IMR-90 (cell line): ENCODE measurements at regions not wholly inside any gene's neighbourhood (a gene's known extent, or its start where the extent isn't known, plus 50 kb on each side); places are given as distances from the start of the nearest gene placed in this dataset.
A peak's percentile ranks its signal among the peaks of the same experiment; 100 is the strongest.

ENCODE experiments used
- ATAC-seq: fragments of 200-7000 bp; cut with Tn5 transposase; 2 replicates; pipeline ENCODE4 v1.9.1; 2020; ENCODE audit warnings: low read depth, mild to moderate bottlenecking, moderate library complexity
- BruUV-seq: library from RNA; stranded (reverse); fragments of 400-500 nt; replicated peaks from 2 replicates; lab custom pipeline; 2021; lab: Mats Ljungman, UMichigan
- CTCF ChIA-PET: fragments of 300-600 bp; formaldehyde crosslinking; extraction: SDS; loops from one replicate; lab custom pipeline; 2021; ENCODE audit warnings: antibody characterized with exemption; lab: Yijun Ruan, JAX
- POLR2A ChIA-PET: fragments of 300-600 bp; sonication (Branson Sonifier 250); formaldehyde crosslinking; loops from one replicate; lab custom pipeline; 2022; ENCODE audit warnings: antibody characterized with exemption; ENCODE audit not compliant: unreplicated experiment; lab: Charles Lee
- DNase-seq: peaks from one replicate; pipeline ENCODE4 v3.0.0; 2013
- H2AFZ ChIP-seq: replicated peaks from 2 replicates; pipeline ENCODE3; 2013; ENCODE audit warnings: low read length, mild to moderate bottlenecking; ENCODE audit not compliant: poor library complexity
- H2AK5ac ChIP-seq: 2 replicates; pipeline ENCODE4 v1.6.1; 2013; ENCODE audit warnings: low read depth, low read length, inconsistent platforms
- H2AK9ac ChIP-seq: replicated peaks from 2 replicates; pipeline ENCODE3; 2013; ENCODE audit warnings: mild to moderate bottlenecking, low read depth, low read length, moderate library complexity; ENCODE audit not compliant: poor library complexity
- H2BK120ac ChIP-seq: 2 replicates; pipeline ENCODE4 v1.6.1; 2013; ENCODE audit warnings: low read depth, low read length, inconsistent platforms
- H2BK15ac ChIP-seq: 3 replicates; pipeline ENCODE4 v1.6.1; 2013; ENCODE audit warnings: low read depth, low read length, inconsistent platforms
- H2BK20ac ChIP-seq: 2 replicates; pipeline ENCODE4 v1.6.1; 2013; ENCODE audit warnings: low read depth, mild to moderate bottlenecking, inconsistent platforms, low read length, moderate library complexity
- H2BK5ac ChIP-seq: 2 replicates; pipeline ENCODE4 v1.6.1; 2013; ENCODE audit warnings: mild to moderate bottlenecking, low read depth, low read length, inconsistent platforms; ENCODE audit not compliant: poor library complexity, severe bottlenecking
- H3K14ac ChIP-seq: replicated peaks from 2 replicates; pipeline ENCODE4 v1.6.1; 2013; ENCODE audit warnings: low read depth, low read length, inconsistent platforms
- H3K18ac ChIP-seq: 2 replicates; pipeline ENCODE4 v1.6.1; 2013; ENCODE audit warnings: low read depth, low read length, control low read depth
- H3K23ac ChIP-seq: 2 replicates; pipeline ENCODE4 v1.6.1; 2013; ENCODE audit warnings: low read depth, low read length, inconsistent platforms
- H3K27ac ChIP-seq: 2 replicates; pipeline ENCODE4 v1.5.1; 2013; ENCODE audit warnings: mild to moderate bottlenecking, control low read depth, low read length; ENCODE audit not compliant: insufficient read depth
- H3K27me3 ChIP-seq: 2 replicates; pipeline ENCODE4 v1.6.1; 2013; ENCODE audit warnings: low read length; ENCODE audit not compliant: control insufficient read depth, insufficient read depth
- H3K36me3 ChIP-seq: 2 replicates; pipeline ENCODE4 v1.6.1; 2013; ENCODE audit warnings: low read length, mixed read lengths; ENCODE audit not compliant: control insufficient read depth, insufficient read depth
- H3K4ac ChIP-seq: 2 replicates; pipeline ENCODE4 v1.6.1; 2013; ENCODE audit warnings: low read depth, low read length, inconsistent platforms
- H3K4me1 ChIP-seq: 2 replicates; pipeline ENCODE4 v1.6.1; 2013; ENCODE audit warnings: low read length, mixed read lengths; ENCODE audit not compliant: control insufficient read depth, insufficient read depth
- H3K4me2 ChIP-seq: 2 replicates; pipeline ENCODE4 v1.6.1; 2013; ENCODE audit warnings: low read depth, mild to moderate bottlenecking, control low read depth, low read length, moderate library complexity
- H3K4me3 ChIP-seq: 2 replicates; pipeline ENCODE4 v1.5.1; 2013; ENCODE audit warnings: low read depth, mild to moderate bottlenecking, control low read depth, low read length, moderate library complexity; ENCODE audit not compliant: insufficient read depth
- H3K56ac ChIP-seq: 2 replicates; pipeline ENCODE4 v1.6.1; 2013; ENCODE audit warnings: low read length, inconsistent platforms; ENCODE audit not compliant: insufficient read depth; ENCODE audit errors: extremely low read depth
- H3K79me1 ChIP-seq, 2 experiments: 2 replicates each; pipeline ENCODE4 v1.6.1; 2013; ENCODE audit warnings: low read length in 2 of 2, inconsistent platforms in 1 of 2, low read depth in 1 of 2
- H3K9ac ChIP-seq: 2 replicates; pipeline ENCODE4 v1.6.1; 2013; ENCODE audit warnings: low read depth, low read length, control low read depth
- H3K9me1 ChIP-seq: 2 replicates; pipeline ENCODE4 v1.6.1; 2013; ENCODE audit warnings: low read length, inconsistent platforms; ENCODE audit not compliant: insufficient read depth
- H3K9me3 ChIP-seq: 2 replicates; pipeline ENCODE4 v1.6.1; 2013; ENCODE audit warnings: low read length; ENCODE audit not compliant: control insufficient read depth, insufficient read depth
- H4K20me1 ChIP-seq: 2 replicates; pipeline ENCODE4 v1.6.1; 2013; ENCODE audit warnings: low read length, inconsistent platforms; ENCODE audit not compliant: insufficient read depth
- H4K5ac ChIP-seq: 2 replicates; pipeline ENCODE4 v1.6.1; 2013; ENCODE audit warnings: mild to moderate bottlenecking, low read depth, low read length, control low read depth
- H4K8ac ChIP-seq, 2 experiments: 2 replicates each; pipeline ENCODE4 v1.6.1; 2013; ENCODE audit warnings: low read depth in 2 of 2, low read length in 2 of 2, control low read depth in 1 of 2, inconsistent platforms in 1 of 2
- H4K91ac ChIP-seq: 2 replicates; pipeline ENCODE4 v1.6.1; 2013; ENCODE audit warnings: low read depth, low read length, inconsistent platforms; ENCODE audit not compliant: insufficient read depth
- POLR2A ChIP-seq: IDR thresholded peaks from 2 replicates; pipeline ENCODE4 v1.6.1; 2012; ENCODE audit warnings: mild to moderate bottlenecking, low read depth, low read length
- RCOR1 ChIP-seq: IDR thresholded peaks from 2 replicates; pipeline ENCODE4 v1.6.1; 2012; ENCODE audit warnings: mild to moderate bottlenecking, low read length, improper control_type of control experiment; ENCODE audit not compliant: insufficient replicate concordance
- WGBS, 2 experiments: methylation state at CpG; one replicate each; pipeline versions ENCODE4 v1.1.5 to v1.1.7; 2013; ENCODE audit warnings: missing lambda C conversion rate in 2 of 2; ENCODE audit not compliant: insufficient read length in 1 of 2; ENCODE audit errors: extremely low coverage in 2 of 2; 5-methylcytosine and 5-hydroxymethylcytosine counted together
- dilution Hi-C: fragments of 300-500 bp; cut with HindIII; formaldehyde crosslinking; loops from one replicate; pipeline ENCODE4 v1.14.3; 2018; ENCODE audit warnings: low sequenced_read_pairs; ENCODE audit not compliant: unreplicated experiment
- in situ Hi-C: fragments of 300-500 bp; cut with MboI; formaldehyde crosslinking; loops from 3 replicates; pipeline ENCODE4 v1.14.3; 2019; ENCODE audit warnings: low sequenced_read_pairs, inconsistent platforms, mixed read lengths
- intact Hi-C: fragments of 100-400 bp; cut with micrococcal nuclease; formaldehyde crosslinking; loops from 2 replicates; pipeline ENCODE4 v1.10.0; 2022

DNA sequence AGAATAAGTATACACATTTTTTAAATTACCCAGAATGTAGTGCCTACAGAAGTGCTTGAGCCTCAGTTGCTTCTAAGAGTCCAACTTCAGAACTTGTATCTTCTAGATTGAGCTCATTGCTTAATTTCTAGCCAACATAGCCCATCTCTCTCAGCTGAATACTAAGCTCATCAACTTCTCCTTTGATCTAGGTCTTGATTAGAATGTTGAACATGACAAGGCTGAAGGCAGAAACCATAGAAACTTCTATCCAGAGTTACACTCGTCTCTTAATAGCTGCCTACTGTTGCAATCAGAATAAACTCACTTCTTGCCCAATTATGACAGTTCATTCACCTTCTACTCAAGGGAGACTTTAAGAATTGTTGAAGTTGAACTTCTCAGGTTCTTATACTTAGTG, 327.3 kb upstream of the THBS1 start:
- Histone ChIP-seq H2BK20ac (no peak overlapping the region), H3K4me1 (peaks cover 9% of the 10 kb centered on the region), H3K18ac (peak overlapping the region; percentile 45; the same call in 1 of the 2 replicates), H3K56ac (no peak overlapping the region), H3K79me1 (peaks cover 0 to 5% of the 10 kb centered on the region in 2 experiments; a peak in 1 of 4 replicates), H3K4ac (no peak overlapping the region), H2BK120ac (no peak overlapping the region), H2AK5ac (no peak overlapping the region), H3K9me1 (peaks cover 8% of the 10 kb centered on the region; the same call in 1 of the 2 replicates), H3K4me2 (no peak overlapping the region), H4K5ac (peak overlapping the region; percentile 23; the same call in 1 of the 2 replicates), H3K9ac (no peak overlapping the region), H4K8ac (no peak overlapping the region), H3K9me3 (no peaks in the 10 kb centered on the region), H3K27ac (no peak overlapping the region), H3K14ac (no peak overlapping the region), H3K4me3 (no peak overlapping the region), H3K23ac (no peak overlapping the region), H4K91ac (no peak overlapping the region), H2AFZ (no peak overlapping the region), H2AK9ac (no peak overlapping the region), H2BK15ac (no peak overlapping the region), H3K36me3 (no peaks in the 10 kb centered on the region), H4K20me1 (no peaks in the 10 kb centered on the region), H3K27me3 (no peaks in the 10 kb centered on the region), H2BK5ac (no peak overlapping the region)
- DNase-seq (no peak), ATAC-seq (no peak)
- CTCF ChIA-PET = interaction anchor here (0.6 kb wide), 1 partner anchor 97 kb away, joined by 7 read pairs; no protein-coding TSS in a partner anchor
- intact Hi-C loops = no loop called here
- WGBS, 2 experiments = no CpG with 5 or more reads among the region's 1 CpG
- POLR2A ChIA-PET = no interaction called here
- BruUV-seq = no TSS peak
- dilution Hi-C loops = no loop called here
- TF ChIP-seq RCOR1 (no peak), POLR2A (no peak)
- in situ Hi-C loops = no loop called here
